ENCODE measurements at regions not wholly inside any gene's neighbourhood (a gene's known extent, or its start where the extent isn't known, plus 50 kb on each side); places are given as distances from the start of the nearest gene placed in this dataset.

GRCh38 chr2:2536416-2537056, 205.5 kb upstream of the MYT1L start:
- TF ChIP-seq CTCF (IDR thresholded peaks at IDR 0.05) (no peak), POLR2A (IDR thresholded peaks at IDR 0.05) (no peak)
